Stimulated activated CD8-positive, alpha-beta memory T cell treated with anti-CD3 and anti-CD28 coated beads, Interleukin-15, amount 100 ng/mL, for 24 hours (primary cell): ENCODE measurements at regions not wholly inside any gene's neighbourhood (a gene's known extent, or its start where the extent isn't known, plus 50 kb on each side); places are given as distances from the start of the nearest gene placed in this dataset.
"Not testable (repeated sequence)": the region's sequence is repeated elsewhere in the genome, so short reads cannot be mapped to it uniquely, and the experiment has no call there.

Experiments
- DNase-seq: peaks from one replicate; pipeline ENCODE4 v3.0.0-alpha.2; 2020; ENCODE audit warnings: low read depth

DNA sequence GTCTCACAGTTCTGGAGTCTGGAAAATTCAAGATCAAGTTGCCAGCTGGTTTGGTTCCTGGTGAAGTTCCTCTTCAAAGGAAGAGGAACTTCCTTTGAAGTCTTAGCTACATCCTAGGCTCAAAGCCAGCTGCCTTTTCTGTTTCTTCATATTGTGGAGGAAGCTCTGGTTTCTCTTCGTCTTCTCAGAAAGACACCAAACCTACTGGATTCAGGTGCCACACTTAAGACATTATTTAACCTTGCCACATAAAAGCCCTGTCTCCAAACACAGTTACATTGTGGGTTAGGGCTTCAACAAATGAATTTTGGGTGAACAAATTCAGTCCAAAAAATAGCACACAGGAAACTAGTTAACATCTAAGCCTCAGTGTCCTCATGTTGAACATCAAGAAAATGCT lies 1019.8 kb downstream of the GALC start:
- no peak for DNase-seq

DNA sequence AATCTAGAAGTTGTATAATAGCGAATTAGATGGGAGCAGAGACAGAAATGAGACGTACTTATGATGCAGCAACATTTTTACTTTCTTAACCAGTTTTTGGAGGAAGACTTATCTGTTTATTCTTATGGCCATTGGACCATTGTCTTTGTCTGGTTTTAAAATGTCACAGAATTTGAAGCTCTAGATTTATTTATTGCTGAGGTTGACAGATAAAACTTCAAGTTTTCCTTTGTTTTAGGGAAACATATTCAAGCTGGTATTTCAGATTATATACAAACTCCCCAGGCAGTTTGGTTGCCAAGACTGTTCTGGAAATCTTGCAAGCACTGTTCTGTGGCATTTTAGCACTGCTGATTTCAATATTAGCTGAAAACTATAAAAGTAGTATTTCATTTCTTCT lies 1021.7 kb downstream of the GALC start:
- DNase-seq = no peak

DNA sequence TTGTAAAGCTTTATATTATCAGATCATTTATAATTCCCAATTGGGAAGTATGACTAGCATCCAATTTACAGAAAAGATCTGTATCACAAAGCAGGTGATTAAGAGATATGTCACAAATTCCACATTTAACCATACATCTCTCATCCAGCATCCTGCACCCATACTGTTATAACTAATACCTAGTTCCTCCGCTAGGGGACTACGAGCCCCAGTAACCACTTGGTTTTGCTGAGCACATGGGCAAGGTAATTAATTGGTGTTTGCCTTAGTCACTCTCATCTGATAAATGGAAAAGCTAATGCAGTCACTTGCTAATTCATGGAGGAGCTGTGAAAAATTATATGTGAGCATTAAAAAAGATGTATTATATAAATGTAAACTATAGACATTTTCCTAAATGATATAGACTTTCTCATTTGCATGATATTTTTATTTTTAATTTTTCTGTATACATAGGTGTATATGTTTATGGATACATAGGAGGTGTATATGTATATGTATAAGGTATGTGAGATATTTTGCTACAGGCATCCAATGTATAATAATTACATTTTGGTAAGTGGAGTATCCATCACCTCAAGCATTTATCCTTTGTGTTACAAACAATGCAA lies 1031.8 kb downstream of the GALC start:
- no peak for DNase-seq

DNA sequence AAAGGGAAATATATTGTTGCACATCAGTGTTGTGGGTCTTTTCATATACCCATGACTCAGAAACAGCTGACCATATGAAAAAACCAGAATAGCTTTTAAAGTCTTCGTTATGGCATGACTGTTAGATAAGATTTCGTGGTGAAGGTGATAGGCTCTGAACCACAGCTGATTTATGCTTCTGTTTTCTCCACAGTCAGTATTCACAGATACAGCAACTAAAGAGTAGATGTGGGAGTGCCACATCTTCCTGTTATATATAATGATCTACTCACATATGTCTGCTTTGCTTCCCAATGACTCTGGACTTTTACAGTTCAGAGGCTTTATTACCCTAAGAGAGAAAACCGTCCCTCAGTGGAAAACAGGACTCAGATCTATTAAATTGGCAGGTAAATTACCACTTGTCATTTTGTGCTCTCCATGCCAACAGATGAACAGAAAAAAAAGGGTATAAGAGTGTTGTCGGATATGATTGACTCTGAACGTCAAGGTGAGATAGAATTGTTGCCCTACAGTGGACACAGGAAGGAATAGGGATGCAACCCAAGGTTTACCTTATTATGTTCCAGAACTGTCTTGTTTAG lies 1037.1 kb downstream of the GALC start:
- DNase-seq = no peak

DNA sequence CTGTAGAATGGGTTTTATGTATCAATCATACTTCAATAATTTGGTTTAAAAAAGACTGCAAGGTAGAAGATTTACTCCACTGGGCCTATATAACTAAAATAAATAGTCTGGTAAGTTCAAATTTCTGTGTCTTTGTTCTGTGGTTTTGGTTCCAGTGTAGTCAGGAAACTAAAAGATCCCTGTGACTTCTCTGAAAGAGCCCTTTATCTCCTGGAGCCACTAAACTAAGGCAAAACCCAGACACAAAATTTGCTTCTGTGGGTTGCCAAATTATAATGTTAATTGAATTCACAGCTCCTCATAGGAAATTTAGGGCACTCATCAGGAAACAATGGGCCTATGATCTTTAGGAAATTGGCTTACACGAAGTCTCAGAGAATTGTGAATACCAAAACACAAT lies 1038.4 kb downstream of the GALC start:
- no peak for DNase-seq

DNA sequence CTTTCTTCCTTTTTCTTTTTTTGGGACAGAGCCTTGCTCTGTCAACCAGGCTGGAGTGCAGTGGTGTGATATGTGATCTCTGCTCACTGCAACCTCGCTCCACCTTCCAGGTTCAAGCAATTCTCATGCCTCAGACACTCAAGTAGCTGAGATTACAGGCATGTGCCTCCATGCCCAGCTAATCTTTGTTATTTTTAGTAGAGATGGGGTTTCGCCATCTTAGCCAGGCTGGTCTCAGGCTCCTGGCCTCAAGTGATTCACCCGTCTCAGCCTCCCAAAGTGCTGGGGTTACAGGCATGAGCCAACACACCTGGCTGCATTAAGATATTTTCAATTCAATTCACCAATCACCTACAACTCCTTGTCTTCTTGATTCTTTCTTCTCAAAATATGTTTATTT lies 1046.5 kb downstream of the GALC start:
- no peak for DNase-seq

DNA sequence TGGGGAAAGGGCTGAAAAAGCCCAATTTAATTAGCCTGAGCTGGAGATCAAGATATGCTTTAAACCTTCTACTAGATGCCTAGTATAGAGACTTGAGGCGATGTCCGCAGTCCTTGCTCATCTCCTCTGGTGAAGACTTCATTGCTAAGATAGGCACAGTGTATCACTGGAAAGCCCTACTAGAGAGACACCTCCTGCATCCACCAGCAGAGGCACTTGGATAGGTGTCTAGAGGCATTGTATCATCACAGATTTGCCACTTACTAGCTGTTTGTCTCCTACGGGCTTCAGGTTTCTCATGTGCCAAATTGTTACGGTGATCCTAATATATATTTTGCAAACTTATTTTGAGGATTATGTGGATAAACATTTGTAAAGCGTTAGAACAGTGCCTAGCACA lies 1048.5 kb downstream of the GALC start:
- DNase-seq = no peak

DNA sequence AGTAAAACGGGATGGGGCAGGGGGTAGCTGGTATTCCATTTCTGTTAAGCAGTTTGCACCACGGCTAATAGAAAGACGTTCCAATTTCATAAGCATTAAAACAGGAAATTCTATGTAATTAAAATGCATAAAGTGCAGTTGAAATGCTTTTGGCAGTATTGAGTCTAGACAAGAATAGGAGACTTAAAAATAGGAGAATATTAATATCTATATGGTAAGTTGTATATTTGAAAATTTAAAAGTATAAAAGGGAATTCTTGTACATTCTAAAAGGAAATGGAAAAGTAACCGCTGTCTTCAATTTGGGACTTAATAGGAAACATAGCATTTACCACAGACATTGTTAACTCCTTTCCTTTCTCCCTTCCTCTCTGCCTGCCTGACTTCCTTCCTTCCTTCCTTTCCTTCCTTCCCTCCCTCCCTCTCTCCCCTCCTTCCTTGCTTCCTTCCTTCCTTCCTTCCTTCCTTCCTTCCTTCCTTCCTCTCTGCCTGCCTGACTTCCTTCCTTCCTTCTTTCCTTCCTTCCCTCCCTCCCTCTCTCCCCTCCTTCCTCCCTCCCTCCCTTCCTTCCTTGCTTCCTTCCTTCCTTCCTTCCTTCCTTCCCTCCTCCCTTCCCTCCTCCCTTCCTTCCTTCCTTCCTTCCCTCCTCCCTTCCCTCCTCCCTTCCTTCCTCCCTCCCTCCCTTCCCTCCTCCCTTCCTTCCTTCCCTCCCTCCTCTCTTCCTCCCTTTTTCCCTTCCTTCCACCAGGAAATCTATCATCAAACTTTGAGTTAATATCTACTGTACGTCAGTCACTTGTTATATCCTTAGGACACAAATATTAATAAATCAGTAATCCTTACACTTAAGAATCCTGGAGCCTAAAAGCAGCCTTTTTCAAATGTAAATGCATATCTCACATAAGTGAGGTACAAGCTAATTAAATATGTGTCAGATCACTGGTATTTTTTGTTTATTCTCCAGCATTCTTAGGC lies 1049.3 kb downstream of the GALC start:
- no peak for DNase-seq

DNA sequence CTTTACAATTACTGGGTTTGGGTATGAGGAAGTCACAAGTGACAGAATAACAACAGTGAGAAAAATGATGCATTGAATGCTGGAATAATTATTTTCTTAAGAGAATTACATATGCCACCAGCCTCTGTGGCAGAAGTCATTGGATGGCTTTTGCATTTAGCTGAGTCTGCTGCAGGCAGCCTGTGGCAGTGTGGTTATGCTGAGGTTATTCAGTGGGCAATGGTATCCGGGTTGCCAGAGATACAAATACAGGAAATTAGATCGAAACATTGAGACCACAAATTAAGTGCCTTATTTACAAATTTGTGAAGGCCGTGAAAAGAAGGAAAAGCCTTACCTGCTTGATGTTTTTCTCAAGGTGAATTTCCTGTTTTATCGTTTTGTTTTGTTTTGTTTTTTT lies 1050.0 kb downstream of the GALC start:
- DNase-seq = no peak

DNA sequence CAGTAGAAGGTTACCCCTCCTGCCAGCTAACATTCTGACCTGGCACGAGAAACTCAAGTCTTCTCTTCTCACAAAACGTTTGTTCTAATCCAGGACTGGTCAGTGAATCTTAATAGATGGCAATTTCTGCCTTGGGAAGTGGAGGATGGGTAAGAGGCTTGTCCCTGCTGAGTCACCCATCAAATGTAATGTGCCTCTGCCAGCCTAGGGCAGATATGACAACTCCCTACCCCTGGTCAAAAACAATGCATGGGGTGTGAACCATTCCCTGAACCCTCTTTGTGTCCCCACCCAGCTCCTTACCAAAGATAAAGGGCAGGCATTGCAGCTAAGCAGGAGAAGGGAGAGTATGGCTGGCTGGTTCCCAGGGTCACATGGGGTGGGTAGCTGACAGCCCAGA lies 1052.9 kb downstream of the GALC start:
- no peak for DNase-seq

DNA sequence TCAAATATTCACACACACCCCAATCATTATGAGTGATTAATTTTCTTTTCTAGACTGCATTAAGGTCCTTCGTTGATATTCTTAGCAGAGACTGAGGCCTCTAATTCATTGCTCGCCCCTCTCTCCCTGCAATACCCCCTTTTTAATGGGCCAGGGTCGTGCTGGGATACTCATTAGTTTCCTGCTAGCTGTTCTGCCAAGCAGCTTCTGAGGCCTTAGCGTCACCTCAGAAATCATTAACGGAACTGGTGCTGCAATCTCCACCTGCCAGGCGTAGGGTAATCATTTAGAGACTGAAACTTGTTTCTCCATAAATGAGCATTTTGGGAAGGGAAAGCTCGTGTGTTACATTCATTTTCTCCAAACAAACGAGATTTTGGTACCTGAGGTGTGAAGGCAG lies 1054.7 kb downstream of the GALC start:
- no peak for DNase-seq

DNA sequence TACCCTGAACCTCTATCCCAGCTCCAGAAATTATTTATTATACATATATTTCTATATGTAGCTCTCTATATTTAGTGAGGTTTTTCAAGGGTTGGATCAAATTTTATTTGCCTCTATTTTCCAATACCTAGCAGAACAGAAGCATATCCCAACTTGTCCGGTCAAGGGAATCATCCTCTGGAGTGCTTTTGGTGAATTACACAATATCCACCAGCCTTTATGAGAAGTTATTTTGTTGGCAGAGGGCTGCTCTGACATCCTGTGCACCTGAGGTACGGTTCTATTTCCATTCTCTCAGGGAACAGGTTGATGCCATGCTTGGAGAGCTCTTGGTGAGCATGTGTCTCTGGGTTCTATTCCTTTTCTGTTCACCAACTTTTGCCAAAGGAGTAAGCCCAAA lies 1056.4 kb downstream of the GALC start:
- DNase-seq = no peak

DNA sequence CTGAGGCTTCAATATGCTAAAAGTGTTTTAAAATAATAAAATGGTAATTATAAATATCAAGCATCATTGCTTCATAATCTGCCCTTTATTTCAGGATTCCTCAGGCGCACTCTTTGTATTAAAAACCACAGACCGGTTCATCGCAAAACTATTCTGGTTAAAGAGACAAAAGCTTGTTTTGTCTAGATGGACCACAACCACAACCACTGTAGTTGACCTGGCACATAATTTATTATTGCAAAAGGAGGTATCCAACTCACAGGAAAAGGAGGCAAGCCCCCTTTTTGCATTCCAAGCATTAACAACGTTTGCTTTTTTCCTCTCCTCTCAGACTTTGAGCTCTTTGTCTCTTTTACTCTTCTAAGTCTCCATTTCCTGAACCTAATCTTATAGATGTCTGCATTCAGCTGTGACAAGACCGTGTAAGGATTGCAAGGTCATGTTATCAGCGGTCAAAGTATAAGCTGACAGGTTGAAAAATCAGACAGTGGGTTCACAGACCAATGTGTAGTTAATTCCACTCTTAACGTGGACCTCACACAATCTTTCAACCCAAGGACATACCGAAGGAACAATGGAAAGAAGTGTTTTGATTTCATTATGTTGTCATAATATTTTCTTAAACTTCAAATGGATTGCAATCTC lies 1057.6 kb downstream of the GALC start:
- no peak for DNase-seq

DNA sequence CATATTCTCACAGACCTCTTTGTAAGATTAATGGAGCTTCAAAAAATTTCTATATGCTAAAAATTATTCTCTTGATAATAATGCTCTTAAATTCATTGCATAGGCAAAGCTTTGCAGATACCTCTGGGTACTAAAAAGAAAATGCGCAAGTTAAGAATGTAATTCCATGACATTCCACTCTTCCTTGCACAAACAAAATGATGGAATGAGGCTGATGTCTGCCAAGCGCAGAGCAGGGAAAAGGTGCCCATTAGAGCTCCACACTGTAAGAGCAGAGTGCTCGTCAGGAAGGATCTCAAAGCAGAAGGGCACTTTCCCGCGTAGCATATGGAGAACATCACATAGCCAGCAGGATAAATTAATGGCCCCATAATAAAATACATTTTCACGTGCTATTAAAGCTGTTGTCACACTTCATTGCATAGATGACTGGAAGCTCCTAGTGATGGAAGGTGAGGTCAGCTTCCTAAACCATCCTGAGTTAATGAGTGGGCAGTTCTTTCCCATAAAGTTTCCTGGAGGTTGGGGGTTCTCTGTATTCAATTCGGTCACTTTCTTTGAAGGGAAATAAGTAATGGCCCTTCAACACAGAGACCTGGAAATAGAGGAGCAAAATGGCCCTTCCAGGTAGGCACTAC lies 1058.9 kb downstream of the GALC start:
- no peak for DNase-seq

DNA sequence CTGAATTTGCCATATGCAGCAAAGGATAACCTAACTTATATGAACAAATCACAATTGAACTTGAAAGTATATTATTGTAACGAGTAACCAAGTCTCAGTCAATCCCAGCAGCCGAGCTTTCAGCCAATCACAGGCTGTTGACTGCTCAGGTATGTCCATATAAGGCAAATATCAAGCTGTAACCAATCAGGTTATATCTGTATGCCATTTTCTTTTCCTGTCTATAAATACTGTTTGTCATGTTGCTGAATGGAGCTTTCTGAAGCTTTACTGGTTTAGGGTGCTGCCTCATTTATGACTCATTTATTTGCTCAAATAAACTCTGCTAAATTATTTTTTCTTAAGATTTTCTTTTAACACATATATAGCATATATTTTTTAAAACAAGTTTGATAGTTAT lies 1059.5 kb downstream of the GALC start:
- DNase-seq = no peak

DNA sequence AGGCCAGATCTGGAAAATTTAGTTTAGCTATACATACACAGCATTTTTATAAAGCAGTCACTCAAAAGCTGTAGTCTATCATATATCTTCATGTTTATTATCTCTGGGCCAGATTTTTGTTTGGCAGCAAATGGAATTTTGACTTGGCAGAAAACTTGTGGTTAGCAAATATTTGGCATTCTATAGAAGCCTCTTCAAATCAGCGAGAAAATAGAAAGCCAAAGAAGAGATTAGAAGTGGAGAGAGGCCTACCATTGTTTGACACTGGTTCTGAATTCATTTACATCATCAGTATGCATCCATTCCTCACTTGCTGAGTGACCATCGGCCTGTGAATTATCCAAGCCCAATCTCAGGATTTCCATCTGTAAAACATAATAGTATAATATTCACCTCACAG lies 1077.6 kb downstream of the GALC start:
- DNase-seq = no peak

DNA sequence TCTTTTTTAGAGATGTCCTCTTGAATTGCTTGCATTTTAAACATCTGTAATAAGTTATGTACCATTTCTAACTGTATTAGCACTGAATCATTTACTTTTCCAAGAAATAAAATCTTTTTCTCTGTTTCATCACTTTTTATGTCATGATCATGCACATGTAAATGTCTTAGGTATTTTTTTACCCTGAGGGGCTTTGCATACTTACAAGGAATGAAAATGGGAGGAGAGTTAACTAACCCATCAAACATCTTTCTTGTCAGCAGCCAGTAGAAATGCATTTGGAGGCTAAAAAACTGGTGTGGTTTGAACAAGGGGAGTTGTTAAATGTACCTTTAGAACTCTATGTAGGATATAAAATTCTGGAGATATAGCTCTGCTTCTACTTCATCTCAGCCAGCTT lies 1080.3 kb downstream of the GALC start:
- no peak for DNase-seq

DNA sequence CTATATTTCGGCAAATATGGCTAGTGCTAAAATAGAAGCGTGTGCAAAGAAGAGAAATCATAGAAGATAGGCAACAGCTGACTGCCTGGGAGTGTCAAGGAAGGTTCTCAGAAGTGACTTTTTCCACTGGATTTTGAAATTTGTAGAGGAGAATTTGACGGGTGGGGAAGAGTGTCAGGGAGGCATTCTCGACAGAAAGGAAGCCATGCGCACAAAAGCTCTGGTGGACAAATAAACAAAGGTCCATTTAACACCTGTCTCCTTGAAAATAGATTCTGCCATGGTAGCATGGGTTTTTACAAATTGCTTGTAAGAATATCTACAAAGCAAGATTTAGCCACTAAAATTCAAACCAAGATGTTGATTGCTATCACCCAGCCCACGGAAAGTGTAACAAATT lies 1081.5 kb downstream of the GALC start:
- no peak for DNase-seq

DNA sequence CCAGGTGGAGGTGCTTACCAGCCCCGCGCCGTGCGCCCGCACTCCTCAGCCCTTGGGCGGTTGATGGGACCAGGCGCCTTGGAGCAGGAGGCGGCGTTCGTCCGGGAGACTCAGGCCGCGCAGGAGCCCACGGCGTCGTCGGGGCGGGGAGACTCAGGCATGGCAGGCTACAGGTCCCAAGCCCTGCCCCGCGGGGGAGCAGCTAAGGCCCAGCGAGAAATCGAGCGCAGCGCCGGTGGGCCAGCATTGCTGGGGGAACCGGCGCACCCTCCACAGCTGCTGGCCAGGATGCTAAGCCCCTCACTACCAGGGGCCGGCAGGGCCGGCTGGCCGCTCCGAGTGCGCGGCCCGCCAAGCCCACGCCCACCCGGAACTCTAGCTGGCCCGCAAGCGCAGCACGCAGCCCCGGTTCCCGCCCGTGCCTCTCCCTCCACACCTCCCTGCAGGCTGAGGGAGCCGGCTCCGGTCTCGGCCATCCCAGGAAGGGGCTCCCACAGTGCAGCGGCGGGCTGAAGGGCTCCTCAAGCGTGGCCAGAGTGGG lies 1087.5 kb downstream of the GALC start:
- DNase-seq = not testable (repeated sequence)

DNA sequence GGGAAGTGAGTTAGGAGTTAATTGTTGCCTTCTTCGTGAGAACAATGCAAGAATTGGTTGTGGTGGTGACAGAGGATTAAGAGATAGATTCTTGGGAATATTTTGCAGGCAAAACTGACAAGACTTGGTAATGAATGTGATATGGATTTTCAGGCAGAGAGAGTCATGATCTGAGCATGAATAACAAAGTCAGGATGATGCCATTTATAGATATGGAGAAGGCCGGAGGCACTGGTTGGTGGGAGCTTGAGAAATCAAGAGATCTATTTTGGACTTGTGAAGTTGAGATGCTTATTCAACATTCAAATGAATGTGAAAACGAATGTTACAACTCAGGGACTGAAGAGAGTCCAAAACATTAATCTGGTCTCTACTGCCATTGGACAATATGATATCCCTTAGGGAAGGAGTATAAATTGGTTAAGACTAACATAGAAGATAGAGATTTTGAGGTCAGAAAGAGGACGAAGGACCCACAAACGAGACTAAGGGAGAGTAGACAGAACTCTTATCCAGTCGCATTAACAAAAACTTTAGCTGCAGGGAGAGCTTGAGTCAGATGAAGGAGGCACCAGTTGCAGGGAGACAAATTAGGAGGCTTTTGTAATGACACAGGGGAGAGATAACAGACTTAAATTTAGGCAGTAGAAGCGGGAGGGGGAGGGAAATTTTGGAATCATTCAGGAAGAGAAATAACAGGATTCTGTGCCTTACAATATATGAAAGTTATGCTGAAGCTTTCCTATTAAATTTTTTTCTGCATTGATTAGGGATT lies 1090.6 kb downstream of the GALC start:
- no peak for DNase-seq
